CD4-positive, alpha-beta T cell treated with Interleukin-12 subunit alpha and Interleukin-12 subunit beta, for 1 hour (primary cell): ENCODE measurements at regions not wholly inside any gene's neighbourhood (a gene's known extent, or its start where the extent isn't known, plus 50 kb on each side); places are given as distances from the start of the nearest gene placed in this dataset.

ENCODE experiments used
- DNase-seq: peaks from one replicate; pipeline ENCODE4 v3.0.0-alpha.2; 2020

- DNase-seq, result no peak
These were observed 150.2 kb upstream of the VSTM2B start for GRCh38 chr19:29375429-29376119.

DNA sequence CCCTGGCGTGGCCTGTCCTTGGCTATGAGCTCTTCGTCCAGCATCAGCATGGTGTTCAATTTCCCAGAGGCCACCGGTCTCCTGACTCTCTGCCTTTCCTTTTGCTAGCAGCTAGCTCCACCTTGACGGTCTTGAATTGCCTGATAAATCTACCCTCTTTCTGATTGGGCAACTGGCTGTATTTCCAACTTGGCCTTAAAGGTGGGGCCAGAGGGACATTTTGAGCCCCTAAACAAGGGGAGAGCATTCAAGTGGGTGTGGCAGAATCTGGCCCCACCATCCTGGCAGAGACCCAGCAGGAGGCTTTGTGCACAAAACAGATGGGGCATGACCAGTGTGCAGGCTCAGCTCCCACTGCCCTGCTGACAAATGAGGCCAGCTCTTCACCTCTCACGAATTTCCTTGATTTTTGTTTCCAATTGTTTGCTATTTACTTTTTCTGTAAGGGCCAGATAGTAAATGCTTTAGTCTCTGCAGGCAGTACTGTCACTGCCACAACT is 148.9 kb upstream of the VSTM2B start:
- DNase-seq, result no peak

GRCh38 chr19:29378126-29378525 is 147.7 kb upstream of the VSTM2B start:
- DNase-seq, result no peak

DNA sequence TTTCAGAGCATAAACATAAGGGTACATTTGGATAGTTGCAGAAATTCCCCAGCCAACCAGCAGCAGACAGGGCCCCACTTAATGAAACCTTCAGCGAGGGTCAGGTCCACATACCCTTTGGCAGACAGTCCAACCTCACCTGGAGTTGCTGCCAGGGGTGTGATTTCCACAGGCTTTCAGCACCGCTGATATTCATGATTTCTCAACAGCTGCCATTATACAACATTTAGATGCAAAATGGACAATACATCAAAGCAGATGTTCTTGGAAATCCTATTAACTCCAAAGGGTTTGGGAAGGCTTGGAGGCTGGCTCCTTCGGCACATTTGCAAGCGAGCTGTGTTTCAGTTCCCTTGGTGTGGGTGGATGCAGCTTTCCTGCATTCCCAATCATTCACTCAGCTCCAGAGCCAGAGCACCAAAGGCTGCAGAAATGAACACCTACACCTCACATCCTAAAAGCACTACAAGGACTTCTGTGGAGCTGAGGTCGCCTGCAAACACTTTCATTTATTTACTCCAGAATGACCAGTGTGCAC is 147.2 kb upstream of the VSTM2B start:
- no peak for DNase-seq

DNA sequence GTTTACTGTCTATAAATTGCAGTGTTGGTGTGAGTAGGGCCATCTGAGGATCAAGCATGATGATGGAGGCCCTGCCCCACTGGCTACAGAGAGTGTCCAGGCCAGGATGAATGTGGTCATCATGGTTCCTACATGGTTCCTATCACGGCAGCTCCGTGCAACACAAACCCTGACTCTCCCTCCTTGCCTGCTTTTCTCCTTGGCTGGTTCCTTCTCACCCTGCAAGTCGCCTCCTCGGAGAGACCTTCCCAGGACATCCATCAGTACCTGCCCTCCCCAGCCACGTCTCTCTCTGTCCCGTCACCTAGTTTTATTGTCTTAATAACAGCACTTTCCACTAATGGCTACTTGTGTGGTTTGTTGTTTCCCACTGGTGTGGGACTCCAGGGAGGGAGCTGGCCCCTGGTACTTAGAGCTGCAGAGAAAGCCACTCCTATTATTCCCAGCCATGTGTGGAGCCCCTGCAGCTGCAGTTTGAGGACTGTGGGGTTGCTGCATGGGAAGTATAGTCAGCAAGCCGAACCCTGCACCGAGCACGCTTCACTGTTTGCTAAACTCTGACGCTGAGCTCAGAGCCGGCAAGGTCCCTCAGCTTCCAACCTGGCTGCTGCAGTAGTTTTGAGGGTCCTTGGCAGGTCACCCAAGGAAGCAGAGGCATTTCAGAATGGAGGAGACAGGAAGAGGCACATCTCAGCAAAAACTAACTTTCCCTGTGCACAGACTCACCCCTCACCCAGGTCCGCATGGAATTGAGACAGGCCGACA is 146.4 kb upstream of the VSTM2B start:
- no peak for DNase-seq

GRCh38 chr19:29380581-29380980 is 145.2 kb upstream of the VSTM2B start:
- no peak for DNase-seq

GRCh38 chr19:29381353-29382203 is 144.2 kb upstream of the VSTM2B start:
- no peak for DNase-seq

GRCh38 chr19:29383696-29384095 is 142.1 kb upstream of the VSTM2B start:
- no peak for DNase-seq

- no peak for DNase-seq
These were observed 141.1 kb upstream of the VSTM2B start for GRCh38 chr19:29384656-29385055.

GRCh38 chr19:29385191-29385795 is 140.5 kb upstream of the VSTM2B start:
- DNase-seq, result no peak

GRCh38 chr19:29386970-29387369 is 138.8 kb upstream of the VSTM2B start:
- DNase-seq, result no peak

- no peak for DNase-seq
These were observed 138.2 kb upstream of the VSTM2B start for GRCh38 chr19:29387586-29387985.

- DNase-seq, result no peak
These were observed 136.3 kb upstream of the VSTM2B start for GRCh38 chr19:29389495-29389894.

DNA sequence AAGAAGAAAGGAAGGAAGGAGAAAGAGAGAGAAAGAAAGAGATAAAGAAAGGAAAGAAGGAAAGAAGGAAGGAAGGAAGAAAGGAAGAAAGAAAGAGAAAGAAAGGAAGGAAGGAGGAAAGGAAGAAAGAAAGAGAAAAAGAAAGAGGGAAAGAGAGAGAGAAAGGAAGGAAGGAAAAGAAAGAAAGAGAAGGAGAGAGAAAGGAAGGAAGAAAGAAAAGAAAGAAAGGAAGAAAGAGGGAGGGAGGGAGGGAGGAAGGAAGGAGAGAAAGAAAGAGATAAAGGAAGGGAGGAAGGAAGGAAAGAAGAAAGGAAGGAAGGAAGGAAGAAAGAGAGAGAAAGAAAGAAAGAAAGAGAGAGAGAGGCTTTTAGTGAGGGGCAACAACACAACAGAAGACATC is 135.1 kb upstream of the VSTM2B start:
- DNase-seq, result no peak

- DNase-seq, result no peak
These were observed 131.8 kb upstream of the VSTM2B start for GRCh38 chr19:29393915-29394460.

DNA sequence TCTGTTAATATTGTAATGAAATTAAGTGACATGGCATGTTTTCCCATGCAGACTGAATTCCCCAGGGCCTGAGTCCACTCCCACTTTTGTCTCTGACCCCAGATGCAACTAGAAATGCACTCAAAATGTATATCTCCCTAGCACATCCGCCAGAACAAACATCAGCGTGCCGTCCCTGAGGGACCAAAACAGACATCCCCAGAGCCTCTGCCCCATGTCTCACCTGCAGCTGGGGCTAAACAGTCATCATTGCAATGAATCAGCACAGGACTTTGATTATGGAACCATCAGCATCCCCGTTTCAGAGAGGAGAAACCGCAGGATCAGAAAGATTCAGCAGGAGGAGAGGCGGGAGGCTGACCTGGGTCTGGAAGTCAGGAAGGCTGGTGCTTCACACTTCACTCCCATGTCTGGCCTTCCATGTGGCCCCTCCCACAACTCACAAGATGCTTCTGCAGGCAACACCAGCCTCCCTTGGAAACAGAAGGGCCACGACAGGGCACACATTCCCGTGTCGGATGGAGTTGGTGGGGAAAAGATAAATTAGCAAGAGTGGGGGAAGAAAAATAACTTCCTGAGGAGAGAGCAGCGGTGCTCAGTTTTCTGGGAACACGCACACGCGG is 130.6 kb upstream of the VSTM2B start:
- DNase-seq, result no peak

- no peak for DNase-seq
These were observed 129.9 kb upstream of the VSTM2B start for GRCh38 chr19:29395734-29396414.

- no peak for DNase-seq
These were observed 128.9 kb upstream of the VSTM2B start for GRCh38 chr19:29396925-29397324.

DNA sequence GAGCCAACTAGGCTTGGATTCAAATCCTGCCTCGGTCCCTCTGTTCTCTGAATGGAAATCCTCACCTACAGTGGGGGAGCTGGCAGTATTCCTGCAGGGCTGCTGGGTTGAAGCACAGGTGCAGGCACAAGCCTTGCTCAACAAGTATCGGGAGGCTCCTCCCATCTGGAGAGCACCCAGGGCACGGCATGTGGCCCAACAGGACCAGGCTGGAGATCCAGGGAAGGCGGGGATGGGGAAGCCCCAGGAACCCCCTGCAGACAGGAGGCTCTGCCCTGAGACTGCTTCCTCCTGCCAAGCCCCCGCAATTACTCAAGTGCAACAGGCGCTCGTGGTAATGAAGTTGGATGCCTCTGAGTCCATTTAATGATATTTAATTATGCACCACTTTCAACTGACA is 128.0 kb upstream of the VSTM2B start:
- no peak for DNase-seq

DNA sequence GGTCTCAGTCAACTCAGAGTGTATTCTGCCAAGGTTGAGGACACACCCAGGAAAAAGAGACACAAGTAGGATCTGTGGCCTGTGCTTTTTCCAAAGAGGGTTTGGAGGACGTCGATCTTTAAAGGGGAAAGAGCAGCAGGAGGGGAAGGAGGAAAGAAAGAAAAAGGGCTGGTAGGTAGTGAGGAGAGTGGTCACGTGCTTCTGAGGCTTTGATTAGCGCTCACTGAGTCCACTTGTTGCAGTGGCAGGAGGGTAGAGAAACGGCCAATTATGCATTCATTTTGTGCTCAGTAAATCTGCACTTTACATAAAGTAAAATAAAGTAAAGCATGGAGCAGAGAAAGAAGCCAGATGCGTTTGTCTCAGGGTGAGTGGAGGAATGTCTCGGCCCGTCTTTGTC is 126.0 kb upstream of the VSTM2B start:
- no peak for DNase-seq
